ENCODE measurements at regions not wholly inside any gene's neighbourhood (a gene's known extent, or its start where the extent isn't known, plus 50 kb on each side); places are given as distances from the start of the nearest gene placed in this dataset.

DNA sequence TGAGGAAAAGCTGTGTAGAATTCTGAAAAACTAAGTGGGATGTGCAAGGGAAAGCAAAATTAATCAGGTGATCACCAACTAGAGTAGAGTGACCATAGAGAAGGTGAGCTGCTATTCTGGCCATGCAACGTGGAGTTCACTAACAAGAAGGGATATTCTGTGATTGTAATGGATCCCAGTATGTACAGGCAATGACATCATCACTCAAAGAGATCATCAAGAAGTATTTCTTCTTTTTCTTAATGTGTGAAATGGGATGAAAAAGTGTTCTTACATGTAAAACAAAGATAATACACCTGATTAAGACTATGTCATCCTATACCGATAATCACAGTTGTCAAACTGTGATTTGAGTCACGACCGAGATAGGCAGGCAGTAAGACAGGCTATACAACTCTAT, 101.2 kb downstream of the SMPDL3A start:
- ATAC-seq (no peak), DNase-seq (no peak)
- Histone ChIP-seq H3K4me1 (no peaks in the 10 kb centered on the region), H3K9me3 (no peaks in the 10 kb centered on the region), H3K4me3 (no peak overlapping the region), H3K27ac (no peak overlapping the region), H3K27me3 (no peaks in the 10 kb centered on the region), H3K36me3 (replicated peaks in 1 of 2; ENCODE audit: insufficient read depth in 1 of 2, low read depth in 2 of 2) (no peaks in the 10 kb centered on the region)
- intact Hi-C loops (cut with DNase I): no loop called here
- no peak for TF ChIP-seq POLR2A (IDR thresholded peaks at IDR 0.05)
- TF ChIP-seq, protein P1, sequence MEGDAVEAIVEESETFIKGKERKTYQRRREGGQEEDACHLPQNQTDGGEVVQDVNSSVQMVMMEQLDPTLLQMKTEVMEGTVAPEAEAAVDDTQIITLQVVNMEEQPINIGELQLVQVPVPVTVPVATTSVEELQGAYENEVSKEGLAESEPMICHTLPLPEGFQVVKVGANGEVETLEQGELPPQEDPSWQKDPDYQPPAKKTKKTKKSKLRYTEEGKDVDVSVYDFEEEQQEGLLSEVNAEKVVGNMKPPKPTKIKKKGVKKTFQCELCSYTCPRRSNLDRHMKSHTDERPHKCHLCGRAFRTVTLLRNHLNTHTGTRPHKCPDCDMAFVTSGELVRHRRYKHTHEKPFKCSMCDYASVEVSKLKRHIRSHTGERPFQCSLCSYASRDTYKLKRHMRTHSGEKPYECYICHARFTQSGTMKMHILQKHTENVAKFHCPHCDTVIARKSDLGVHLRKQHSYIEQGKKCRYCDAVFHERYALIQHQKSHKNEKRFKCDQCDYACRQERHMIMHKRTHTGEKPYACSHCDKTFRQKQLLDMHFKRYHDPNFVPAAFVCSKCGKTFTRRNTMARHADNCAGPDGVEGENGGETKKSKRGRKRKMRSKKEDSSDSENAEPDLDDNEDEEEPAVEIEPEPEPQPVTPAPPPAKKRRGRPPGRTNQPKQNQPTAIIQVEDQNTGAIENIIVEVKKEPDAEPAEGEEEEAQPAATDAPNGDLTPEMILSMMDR (IDR thresholded peaks at IDR 0.05): no peak
- WGBS, 2 donors: 71 to 72% methylated on average over 4 of the region's 4 CpGs

DNA sequence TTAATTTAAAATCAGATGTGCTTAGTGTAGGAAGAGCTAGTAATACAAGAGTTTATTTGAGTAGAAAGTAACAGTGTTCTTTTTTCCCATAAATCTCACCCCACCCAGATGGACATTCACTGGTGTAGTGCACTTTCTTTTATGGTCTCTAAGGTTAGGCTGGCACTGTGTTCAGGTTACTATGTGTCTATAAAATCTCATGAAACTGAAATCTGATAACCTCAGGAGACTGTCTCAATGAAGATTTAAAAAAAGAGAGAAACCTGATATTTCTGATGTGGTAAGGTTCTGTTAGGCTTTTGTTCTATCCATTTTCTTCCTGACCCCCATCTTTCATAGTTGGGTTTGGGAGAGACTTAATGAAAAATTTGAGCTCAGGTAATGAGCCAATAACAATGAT, 101.2 kb upstream of the CLVS2 start:
- Histone ChIP-seq H3K4me1 (no peaks in the 10 kb centered on the region), H3K36me3 (replicated peaks in 1 of 2; ENCODE audit: insufficient read depth in 1 of 2, low read depth in 2 of 2) (no peaks in the 10 kb centered on the region), H3K27ac (no peak overlapping the region), H3K9me3 (no peaks in the 10 kb centered on the region), H3K4me3 (no peak overlapping the region), H3K27me3 (no peaks in the 10 kb centered on the region)
- no peak for TF ChIP-seq POLR2A (IDR thresholded peaks at IDR 0.05)
- TF ChIP-seq, protein P1 (IDR thresholded peaks at IDR 0.05): no peak
- intact Hi-C loops (cut with DNase I): no loop called here
- ATAC-seq (no peak), DNase-seq (no peak)

DNA sequence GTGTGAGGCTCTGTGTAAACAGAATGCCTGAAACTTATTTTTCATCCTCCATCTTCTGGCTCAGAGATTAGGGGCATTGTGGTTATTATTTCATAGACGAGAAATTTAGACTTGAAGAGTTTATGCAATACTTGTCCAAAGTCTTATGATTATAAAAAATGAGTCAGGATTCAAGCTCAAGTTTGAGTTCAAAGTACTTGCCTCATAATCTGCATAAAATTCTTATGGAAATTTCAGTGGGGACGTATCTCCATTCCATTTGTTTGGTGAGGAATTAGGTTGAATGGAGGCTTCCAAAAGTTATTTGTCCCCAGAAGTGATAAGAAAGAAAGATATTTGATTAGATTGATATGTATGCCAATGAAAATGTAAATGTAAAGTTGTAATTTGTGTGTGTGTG, 93.7 kb upstream of the CLVS2 start:
- no peaks in the 10 kb centered on the region for H3K27me3 ChIP-seq
- 34 to 37% methylated on average over 2 of the region's 2 CpGs for WGBS, 2 donors
- ATAC-seq (no peak), DNase-seq (no peak)
- TF ChIP-seq, protein P1 (IDR thresholded peaks at IDR 0.05): no peak
- TF ChIP-seq POLR2A (IDR thresholded peaks at IDR 0.05): no peak
- H3K9me3 ChIP-seq: no peaks in the 10 kb centered on the region
- intact Hi-C loops (cut with DNase I): no loop called here
- no peak overlapping the region for H3K4me3 ChIP-seq
- H3K36me3 ChIP-seq (replicated peaks in 1 of 2; ENCODE audit: insufficient read depth in 1 of 2, low read depth in 2 of 2): no peaks in the 10 kb centered on the region
- H3K4me1 ChIP-seq: no peaks in the 10 kb centered on the region
- no peak overlapping the region for H3K27ac ChIP-seq

DNA sequence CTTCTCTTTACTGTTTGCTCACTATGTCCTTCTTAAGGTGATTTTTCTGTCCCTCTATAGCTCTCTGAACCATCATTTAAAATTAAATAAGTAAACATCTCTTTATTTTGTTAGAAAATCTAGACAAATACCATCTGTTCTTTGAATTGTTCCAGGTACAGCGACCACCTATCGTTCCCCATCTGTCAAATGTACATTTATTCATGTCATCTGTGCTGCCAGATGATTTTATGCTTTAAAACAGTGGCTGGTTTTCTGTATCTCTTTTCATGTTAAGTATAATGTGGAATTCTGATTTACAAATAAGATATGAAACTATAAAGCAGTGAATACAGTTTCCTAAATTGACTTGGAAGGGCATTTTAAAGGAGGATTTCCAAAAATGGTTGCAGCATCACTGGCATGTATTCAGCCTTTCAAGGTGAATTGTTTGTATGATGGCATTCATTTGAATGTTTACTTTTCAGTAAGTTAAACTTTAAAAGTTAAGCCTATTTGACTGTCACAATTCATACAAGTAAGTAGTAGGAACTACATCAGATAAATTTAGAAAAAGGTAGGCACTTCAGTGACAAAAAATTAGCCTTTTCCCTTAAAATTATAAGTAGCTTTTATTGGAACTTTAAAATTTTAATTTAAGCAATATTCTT, 92.6 kb upstream of the CLVS2 start:
- 10 to 15% methylated on average over 2 of the region's 2 CpGs for WGBS, 2 donors
- no peak for ATAC-seq
- Histone ChIP-seq H3K9me3 (no peaks in the 10 kb centered on the region), H3K4me3 (no peak overlapping the region), H3K27ac (no peak overlapping the region), H3K36me3 (replicated peaks in 1 of 2; ENCODE audit: insufficient read depth in 1 of 2, low read depth in 2 of 2) (no peaks in the 10 kb centered on the region), H3K27me3 (no peaks in the 10 kb centered on the region), H3K4me1 (no peaks in the 10 kb centered on the region)
- no peak for DNase-seq
- intact Hi-C loops (cut with DNase I): no loop called here
- TF ChIP-seq, protein P1 (IDR thresholded peaks at IDR 0.05): no peak
- no peak for TF ChIP-seq POLR2A (IDR thresholded peaks at IDR 0.05)

GRCh38 chr6:122904166-122904565, 91.9 kb upstream of the CLVS2 start:
- ATAC-seq (no peak), DNase-seq (no peak)
- TF ChIP-seq, protein P1 (IDR thresholded peaks at IDR 0.05): no peak
- no peak for TF ChIP-seq POLR2A (IDR thresholded peaks at IDR 0.05)
- Histone ChIP-seq H3K9me3 (no peaks in the 10 kb centered on the region), H3K36me3 (replicated peaks in 1 of 2; ENCODE audit: insufficient read depth in 1 of 2, low read depth in 2 of 2) (no peaks in the 10 kb centered on the region), H3K27me3 (no peaks in the 10 kb centered on the region), H3K27ac (no peak overlapping the region), H3K4me3 (no peak overlapping the region), H3K4me1 (no peaks in the 10 kb centered on the region)
- 47 to 66% methylated on average over 5 of the region's 5 CpGs for WGBS, 2 donors
- intact Hi-C loops (cut with DNase I): no loop called here

All from body of pancreas (tissue), 4 donors.